Gastrocnemius medialis (tissue), 4 donors: ENCODE measurements at regions not wholly inside any gene's neighbourhood (a gene's known extent, or its start where the extent isn't known, plus 50 kb on each side); places are given as distances from the start of the nearest gene placed in this dataset.

Experiments used
- ATAC-seq, 2 donors: fragments of 150-250 bp; one replicate each; pipeline ENCODE4 v1.9.1; 2016
- DNase-seq, 2 donors: peaks; one replicate each; pipeline ENCODE4 v3.0.0-alpha.2; 2019
- H3K27ac ChIP-seq, 4 donors: fragments of 200-600 bp; sonication (generic); 1 replicate in 1 of 4; 2 replicates in 3 of 4; pipeline ENCODE4 v1.5.1; 2016 to 2018; ENCODE audit warnings: mild to moderate bottlenecking in 2 of 4, moderate library complexity in 1 of 4
- H3K27me3 ChIP-seq, 3 donors: fragments of 200-600 bp; sonication (generic) in 2 of 3; 1 replicate in 1 of 3; 2 replicates in 2 of 3; pipeline versions ENCODE4 v1.5.1 to v1.6.0; 2016 to 2019; ENCODE audit warnings: mild to moderate bottlenecking in 1 of 3, moderate library complexity in 1 of 3
- H3K36me3 ChIP-seq, 2 donors: fragments of 200-600 bp; sonication (generic) in 1 of 2; one replicate each; pipeline ENCODE4 v1.5.1; 2017 to 2018
- H3K4me1 ChIP-seq, 2 donors: fragments of 200-600 bp; sonication (generic) in 1 of 2; one replicate each; pipeline ENCODE4 v1.5.1; 2016 to 2017; ENCODE audit warnings: mild to moderate bottlenecking in 2 of 2
- H3K4me3 ChIP-seq, 4 donors: fragments of 200-600 bp; sonication (generic) in 3 of 4; 1 replicate in 1 of 4; 2 replicates in 3 of 4; pipeline ENCODE4 v1.5.1; 2016 to 2019; ENCODE audit warnings: mild to moderate bottlenecking in 2 of 4
- H3K9me3 ChIP-seq, 3 donors: fragments of 200-600 bp; sonication (generic) in 2 of 3; 1 replicate in 1 of 3; 2 replicates in 2 of 3; pipeline ENCODE4 v1.5.1; 2016 to 2019
- CTCF ChIP-seq, 5 experiments: fragments of 450-650 bp in 3 of 5; fragments of 200-600 bp in 2 of 5; sonication (generic) in 2 of 5; IDR thresholded peaks in 4 of 5; conservative IDR thresholded peaks in 1 of 5; 1 replicate in 4 of 5; 2 replicates in 1 of 5; pipeline ENCODE4 v1.5.1; 2016 to 2019; ENCODE audit warnings: antibody characterized with exemption in 5 of 5, mild to moderate bottlenecking in 3 of 5, moderate library complexity in 3 of 5
- POLR2A ChIP-seq, 2 donors: fragments of 450-650 bp; IDR thresholded peaks; one replicate each; pipeline ENCODE4 v1.6.1; 2017; ENCODE audit warnings: antibody characterized with exemption in 2 of 2, mild to moderate bottlenecking in 2 of 2, moderate library complexity in 2 of 2
- in situ Hi-C, 4 donors: fragments of 200-750 bp; cut with MboI; loops; one replicate each; pipeline versions ENCODE4 v1.15.0 to v1.8.0; 2017; ENCODE audit warnings: low sequenced_read_pairs in 4 of 4
- intact Hi-C: fragments of 100-400 bp; cut with DNase I; formaldehyde crosslinking; loops from one replicate; pipeline ENCODE4 v1.15.1; 2023; ENCODE audit warnings: low total_unique reads

- H3K9me3 ChIP-seq = no peaks in the 10 kb centered on the region
- peaks cover 0 to 6% of the 10 kb centered on the region in 2 donors for H3K4me1 ChIP-seq
- H3K27ac ChIP-seq = peak overlapping the region; percentile 41 to 66 (median 52)
- TF ChIP-seq POLR2A (IDR thresholded peaks at IDR 0.05) = no peak
- no peak for TF ChIP-seq CTCF (IDR thresholded peaks at IDR 0.05 in 4 of 5, conservative IDR thresholded peaks at IDR 0.05 in 1 of 5)
- no peaks in the 10 kb centered on the region for H3K36me3 ChIP-seq
- ATAC-seq (peak; percentile 80 to 90), DNase-seq (peak in 1 of 2 donors; percentile 2)
- H3K4me3 ChIP-seq = peak overlapping the region in 1 of 4 donors; percentile 1
- no peaks in the 10 kb centered on the region for H3K27me3 ChIP-seq
- intact Hi-C loops (no loop called here), in situ Hi-C loops (no loop called here)
Observed at GRCh38 chr2:54360055-54360792, 95.9 kb upstream of the SPTBN1 start.

GRCh38 chr2:54364409-54364808 is 91.7 kb upstream of the SPTBN1 start:
- DNase-seq = no peak
- Histone ChIP-seq H3K36me3 (no peaks in the 10 kb centered on the region), H3K4me3 (no peak overlapping the region), H3K4me1 (peaks cover 0 to 6% of the 10 kb centered on the region in 2 donors), H3K9me3 (no peaks in the 10 kb centered on the region), H3K27ac (no peak overlapping the region), H3K27me3 (no peaks in the 10 kb centered on the region)
- ATAC-seq = peak in 1 of 2 donors; percentile 44
- in situ Hi-C loops = no loop called here
- intact Hi-C loops = no loop called here
- TF ChIP-seq CTCF (IDR thresholded peaks at IDR 0.05 in 4 of 5, conservative IDR thresholded peaks at IDR 0.05 in 1 of 5) (no peak), POLR2A (IDR thresholded peaks at IDR 0.05) (no peak)

DNA sequence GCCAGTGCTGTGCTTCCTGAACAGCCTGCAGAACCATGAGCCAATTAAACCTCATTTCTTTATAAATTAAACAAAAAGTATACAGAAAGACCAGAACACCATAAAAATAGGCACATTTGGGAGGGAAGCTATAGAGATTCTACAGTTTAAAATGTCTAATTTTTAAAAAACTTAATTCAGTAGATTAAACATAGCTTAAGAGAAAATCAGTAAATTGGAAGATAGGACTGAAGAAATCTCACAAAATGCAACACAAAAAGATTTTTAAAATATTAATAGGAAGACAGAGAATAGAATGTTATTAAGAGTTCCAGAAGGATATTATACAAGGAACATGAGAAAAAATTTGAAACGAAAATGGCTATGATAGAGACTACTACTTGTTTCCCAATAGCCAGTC is 90.5 kb upstream of the SPTBN1 start:
- H3K36me3 ChIP-seq = no peaks in the 10 kb centered on the region
- DNase-seq = no peak
- no peak for TF ChIP-seq CTCF (IDR thresholded peaks at IDR 0.05 in 4 of 5, conservative IDR thresholded peaks at IDR 0.05 in 1 of 5)
- no peak for TF ChIP-seq POLR2A (IDR thresholded peaks at IDR 0.05)
- no peaks in the 10 kb centered on the region for H3K9me3 ChIP-seq
- no peak overlapping the region for H3K27ac ChIP-seq
- ATAC-seq = no peak
- in situ Hi-C loops (no loop called here), intact Hi-C loops (no loop called here)
- no peaks in the 10 kb centered on the region for H3K27me3 ChIP-seq
- no peak overlapping the region for H3K4me3 ChIP-seq
- peaks cover 0 to 2% of the 10 kb centered on the region in 2 donors for H3K4me1 ChIP-seq

DNA sequence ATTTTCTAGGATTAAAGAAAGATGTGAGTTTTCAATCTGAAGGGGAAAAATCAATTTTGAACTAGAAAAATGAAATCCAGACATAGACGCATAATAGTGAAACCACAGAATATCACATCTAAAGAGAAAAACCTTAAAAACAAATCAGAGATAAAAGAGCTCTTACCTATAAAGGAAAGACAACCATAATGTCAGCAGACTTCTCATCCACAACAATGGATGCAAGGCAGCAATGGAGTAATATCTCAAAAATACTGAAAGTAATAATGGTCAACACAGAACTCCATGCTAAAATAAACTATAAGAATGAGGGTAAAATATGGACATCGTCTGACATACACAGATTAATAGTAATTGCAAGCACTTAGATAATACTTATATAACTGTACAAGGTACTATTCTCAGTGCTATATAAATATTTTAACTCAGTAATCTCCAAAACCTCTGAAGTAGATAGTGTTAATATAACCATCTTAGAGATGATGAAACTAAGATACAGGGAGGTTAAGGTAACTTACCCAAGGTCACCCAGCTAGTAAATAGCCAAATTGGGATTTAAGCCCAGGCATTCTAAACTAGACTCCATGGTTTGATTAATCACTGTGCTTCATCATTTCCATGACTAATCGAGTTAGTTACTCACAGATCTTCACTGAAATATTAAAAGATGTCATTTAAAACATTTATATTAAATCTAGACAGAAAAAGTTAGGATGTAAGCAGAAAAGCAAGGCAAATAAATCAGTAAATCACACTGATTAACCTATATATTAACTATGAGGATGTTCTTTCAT is 89.4 kb upstream of the SPTBN1 start:
- H3K9me3 ChIP-seq = no peaks in the 10 kb centered on the region
- in situ Hi-C loops = no loop called here
- intact Hi-C loops = no loop called here
- H3K4me3 ChIP-seq = no peak overlapping the region
- ATAC-seq (no peak), DNase-seq (no peak)
- no peaks in the 10 kb centered on the region for H3K36me3 ChIP-seq
- H3K27ac ChIP-seq = no peak overlapping the region
- H3K27me3 ChIP-seq = no peaks in the 10 kb centered on the region
- TF ChIP-seq POLR2A (IDR thresholded peaks at IDR 0.05) (no peak), CTCF (IDR thresholded peaks at IDR 0.05 in 4 of 5, conservative IDR thresholded peaks at IDR 0.05 in 1 of 5) (no peak)
- H3K4me1 ChIP-seq = peaks cover 3 to 12% of the 10 kb centered on the region in 2 donors
